ENCODE measurements at regions not wholly inside any gene's neighbourhood (a gene's known extent, or its start where the extent isn't known, plus 50 kb on each side); places are given as distances from the start of the nearest gene placed in this dataset.

- TF ChIP-seq SP1 (IDR thresholded peaks at IDR 0.05) (no peak), CTCF (IDR thresholded peaks at IDR 0.05; ENCODE audit: low read depth, low read length, missing input control) (peak; percentile 16), JUND (IDR thresholded peaks at IDR 0.05) (no peak), HNF4G (IDR thresholded peaks at IDR 0.05) (no peak), ATF3 (IDR thresholded peaks at IDR 0.05) (no peak), RAD21 (IDR thresholded peaks at IDR 0.05) (peak; percentile 51 to 53), TAF1 (conservative IDR thresholded peaks at IDR 0.05) (no peak), ZBTB33 (IDR thresholded peaks at IDR 0.05) (no peak), GABPA (IDR thresholded peaks at IDR 0.05 in 1 of 2, conservative IDR thresholded peaks at IDR 0.05 in 1 of 2) (no peak)
Observed at GRCh38 chr12:74111688-74112360, 425.8 kb upstream of the ATXN7L3B start.
